ENCODE measurements at regions not wholly inside any gene's neighbourhood (a gene's known extent, or its start where the extent isn't known, plus 50 kb on each side); places are given as distances from the start of the nearest gene placed in this dataset.
"Not testable (repeated sequence)": the region's sequence is repeated elsewhere in the genome, so short reads cannot be mapped to it uniquely, and the experiment has no call there.

DNA sequence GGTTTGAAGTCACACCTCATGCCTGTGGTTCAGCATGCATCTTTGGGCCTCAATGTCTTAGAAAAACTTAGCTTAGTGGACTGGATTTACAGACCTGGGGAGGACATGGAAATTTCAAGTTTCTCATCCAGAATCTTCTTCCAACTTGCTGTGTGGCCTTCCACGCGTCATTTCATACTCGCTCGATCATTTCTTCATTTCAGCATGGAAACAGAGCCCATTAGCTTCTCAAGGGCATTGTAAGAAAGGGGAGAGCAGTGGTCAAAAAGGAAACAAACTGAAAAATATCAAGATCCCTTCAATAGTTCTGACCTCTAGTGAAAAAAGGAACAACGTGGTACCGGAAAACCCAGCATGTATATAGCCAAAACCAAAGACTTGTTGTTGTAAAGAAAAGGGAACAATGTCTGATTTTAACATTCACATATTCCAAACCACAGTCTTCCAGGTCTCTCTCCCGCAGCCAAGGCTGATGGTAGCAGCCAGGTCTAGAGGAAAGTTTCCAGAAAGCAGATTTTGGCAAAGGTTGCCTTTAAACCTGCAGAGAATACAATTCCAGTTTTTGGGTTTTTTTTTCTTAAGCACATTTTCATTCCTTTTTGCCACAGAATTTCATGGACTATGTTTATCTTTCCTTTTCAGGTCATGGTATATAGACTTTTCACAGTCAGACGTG is 97.0 kb upstream of the CDC42BPA start:
- DNase-seq, result no peak

DNA sequence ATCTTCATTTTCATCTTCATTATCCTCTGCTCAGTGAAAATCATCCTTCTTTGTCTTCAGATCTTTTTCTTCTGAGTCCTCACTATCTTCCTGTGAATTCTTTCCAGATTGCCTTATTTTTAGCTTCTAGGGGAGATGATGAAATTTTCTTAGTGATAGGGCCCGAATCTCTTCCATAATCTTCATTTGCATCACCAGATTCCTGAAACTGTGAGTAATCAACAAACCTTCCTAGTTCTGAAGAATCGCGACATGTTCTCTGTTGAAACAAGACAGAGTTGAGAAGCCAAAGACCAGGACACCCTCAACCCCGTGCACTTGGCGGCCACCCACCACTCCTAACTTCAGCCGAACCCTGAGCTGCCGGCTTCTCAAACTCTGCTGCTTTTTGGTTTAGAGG is 92.8 kb upstream of the CDC42BPA start:
- no peak for DNase-seq

DNA sequence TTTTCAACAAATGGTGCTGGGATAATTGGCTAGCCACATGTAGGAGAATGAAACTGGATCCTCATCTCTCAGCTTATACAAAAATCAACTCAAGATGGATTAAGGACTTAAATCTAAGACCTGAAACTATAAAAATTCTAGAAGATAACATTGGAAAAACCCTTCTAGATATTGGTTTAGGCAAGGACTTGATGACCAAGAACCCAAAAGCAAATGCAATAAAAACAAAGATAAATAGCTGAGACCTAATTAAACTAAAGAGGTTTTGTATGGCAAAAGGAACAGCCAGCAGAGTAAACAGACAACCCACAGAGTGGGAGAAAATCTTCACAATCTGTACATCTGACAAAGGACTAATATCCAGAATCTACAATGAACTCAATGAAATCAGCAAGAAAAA is 88.0 kb upstream of the CDC42BPA start:
- DNase-seq, result not testable (repeated sequence)

DNA sequence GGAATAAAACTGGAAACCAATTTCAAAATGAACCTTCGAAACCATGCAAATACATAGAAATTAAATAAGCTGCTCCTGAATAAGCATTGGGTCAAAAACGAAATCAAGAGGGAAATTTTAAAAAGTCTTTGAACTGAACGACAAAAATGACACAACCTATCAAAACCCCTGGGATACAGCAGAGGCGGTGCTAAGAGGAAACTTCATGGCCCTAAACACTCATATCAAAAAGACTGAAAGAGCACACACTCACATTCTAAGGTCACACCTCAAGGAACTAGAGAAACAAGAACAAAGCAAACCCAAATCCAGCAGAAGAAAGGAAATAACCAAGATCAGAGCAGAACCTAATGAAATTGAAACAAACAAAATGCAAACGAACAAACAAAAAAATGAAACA is 85.2 kb upstream of the CDC42BPA start:
- DNase-seq, result no peak

DNA sequence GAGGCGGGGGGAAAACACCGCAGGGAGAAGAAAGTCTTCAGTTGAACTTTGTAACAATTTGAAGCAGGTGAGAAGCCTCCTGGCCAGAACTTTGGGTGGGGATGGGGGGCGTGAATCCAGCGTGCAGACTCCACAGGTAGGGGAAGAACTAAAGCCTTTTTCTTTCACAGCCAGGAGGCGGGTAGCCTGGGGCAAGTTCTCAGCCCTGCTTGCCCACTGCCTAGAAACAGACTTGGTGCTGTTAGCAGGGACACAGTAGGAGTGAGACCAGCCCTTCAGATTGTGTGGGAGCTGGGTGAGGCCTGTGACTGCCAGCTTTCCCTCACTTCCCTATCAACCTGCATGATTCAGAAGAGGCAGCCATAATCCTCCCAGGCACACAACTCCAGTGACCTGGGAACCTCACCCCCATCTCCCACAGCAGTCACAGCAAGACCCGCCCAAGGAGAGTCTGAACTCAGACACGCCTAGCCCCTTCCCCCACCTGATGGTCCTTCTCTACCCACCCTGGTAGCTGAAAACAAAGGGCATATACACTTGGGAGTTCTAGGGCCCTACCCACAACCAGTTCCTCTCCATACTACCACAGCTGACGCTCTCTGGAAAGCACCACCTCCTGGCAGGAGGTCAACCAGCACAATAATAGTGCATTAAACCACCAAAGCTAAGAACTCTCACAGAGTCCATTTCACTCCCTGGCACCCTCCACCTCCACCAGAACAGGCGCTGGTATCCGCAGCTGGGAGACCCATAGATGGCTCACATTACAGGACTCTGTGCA is 83.5 kb upstream of the CDC42BPA start:
- DNase-seq, result no peak

DNA sequence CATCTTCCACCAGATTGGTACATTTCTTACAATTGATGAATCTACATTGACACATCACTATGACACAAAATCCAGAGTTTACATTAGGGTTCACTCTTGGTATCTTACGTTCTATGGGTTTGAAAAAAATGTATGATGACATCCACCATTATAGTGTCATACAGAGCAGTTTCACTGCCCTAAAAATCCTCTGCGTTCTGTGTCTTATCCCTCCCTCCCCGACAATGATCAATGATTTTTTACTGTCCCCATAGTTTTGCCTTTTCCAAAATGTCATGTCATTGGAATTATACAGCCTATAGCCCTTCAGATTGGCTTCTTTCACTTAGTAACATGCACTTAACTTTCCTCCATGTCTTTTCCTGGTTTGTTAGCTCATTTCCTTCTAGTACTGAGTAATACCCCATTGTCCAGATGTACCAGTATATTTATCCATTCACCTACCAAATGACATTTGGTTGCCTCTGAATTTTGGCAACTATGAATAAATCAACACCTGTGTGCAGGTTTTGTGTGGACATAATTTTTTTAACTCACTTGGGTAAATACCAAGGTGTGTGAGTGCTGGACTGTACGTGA is 80.9 kb upstream of the CDC42BPA start:
- DNase-seq, result no peak

DNA sequence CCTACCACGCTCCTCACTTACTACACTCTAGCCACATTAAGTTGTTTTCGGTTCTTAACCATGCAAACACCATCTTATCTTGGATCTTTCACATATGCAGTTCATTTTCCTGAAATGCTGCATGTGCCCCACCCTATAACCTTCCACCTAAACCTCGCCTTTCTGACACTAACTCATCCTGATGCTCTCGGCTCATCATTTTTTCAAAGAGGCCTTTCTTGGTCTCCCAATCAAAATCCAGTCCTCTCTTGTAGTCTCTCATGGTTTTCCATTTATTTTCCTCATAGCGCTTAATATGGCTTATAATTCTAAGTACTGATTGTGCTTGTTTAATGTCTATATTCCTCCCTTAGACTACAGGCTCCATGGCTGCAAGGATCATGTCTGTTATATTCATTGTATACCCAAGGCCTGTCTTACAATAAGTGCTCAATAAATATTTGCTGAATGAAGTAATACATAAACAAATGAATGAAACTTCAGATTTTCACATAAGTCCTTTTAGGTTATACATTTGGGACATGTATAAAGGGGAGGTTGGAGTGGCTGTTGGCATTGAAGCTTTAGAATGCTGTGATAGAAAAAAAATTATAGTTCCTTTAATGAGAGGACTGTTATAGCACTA is 79.2 kb upstream of the CDC42BPA start:
- DNase-seq, result no peak

DNA sequence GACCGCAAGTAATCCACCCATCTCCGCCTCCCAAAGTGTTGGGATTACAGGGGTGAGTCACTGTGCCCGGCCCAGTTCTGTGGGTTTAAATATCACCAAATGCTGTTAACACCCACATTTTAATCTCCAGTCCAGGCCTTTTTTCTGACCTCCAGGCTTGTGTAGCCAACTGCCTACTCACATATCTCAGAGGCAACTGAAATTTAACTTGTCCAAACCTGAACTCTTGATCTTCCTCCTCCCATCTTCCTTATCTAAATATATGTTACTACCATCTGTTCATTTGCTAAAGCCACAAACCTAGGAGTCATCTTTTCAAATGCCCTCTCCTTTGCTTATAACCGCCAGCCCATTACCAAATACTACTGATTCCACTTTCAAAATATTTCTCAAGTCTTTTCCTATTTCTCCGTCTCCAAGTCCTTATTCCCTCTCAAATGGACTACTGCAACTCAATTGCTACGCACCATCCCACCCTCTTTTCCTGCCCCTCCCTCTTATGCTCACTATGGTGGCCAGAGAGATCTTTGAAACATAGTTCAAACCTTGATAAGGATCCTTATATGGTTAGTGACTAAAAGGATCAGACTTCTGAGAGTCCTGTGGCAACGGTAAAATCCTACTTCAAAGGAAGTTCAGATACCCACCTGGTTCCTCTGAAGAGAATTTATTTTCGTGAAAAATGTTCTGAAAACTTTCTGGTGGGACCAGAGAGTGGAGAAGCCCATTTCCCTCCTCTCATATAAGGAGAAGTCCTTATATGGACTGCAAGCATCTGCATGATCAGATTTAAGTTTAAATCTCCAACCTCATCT is 78.5 kb upstream of the CDC42BPA start:
- no peak for DNase-seq

DNA sequence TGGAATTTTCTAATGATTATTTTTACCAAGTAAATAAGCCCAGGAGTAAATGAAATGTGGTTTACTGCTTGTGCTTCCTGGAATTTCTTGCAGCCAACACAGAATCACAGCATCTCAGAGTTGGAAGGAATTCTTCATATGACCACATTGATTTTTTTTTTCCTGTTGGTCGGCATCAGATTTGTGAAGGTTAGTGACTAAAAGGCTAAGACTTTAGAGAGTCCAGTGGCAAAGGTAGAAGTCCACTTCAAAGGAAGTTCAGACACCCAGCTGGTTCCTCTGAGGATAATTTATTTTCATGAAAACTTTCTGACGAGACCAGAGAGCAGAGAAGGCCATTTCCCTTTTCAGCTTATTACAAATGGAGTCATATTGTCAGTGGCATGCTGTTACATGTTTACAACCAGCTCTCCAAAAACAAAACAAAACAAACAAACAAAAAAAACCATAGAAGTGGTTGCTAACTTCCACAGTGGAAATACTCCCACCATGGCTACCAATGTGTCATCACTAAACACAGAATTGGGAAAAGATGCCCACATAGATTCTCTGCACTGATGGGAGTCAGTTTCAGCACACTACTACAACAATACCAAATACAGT is 77.2 kb upstream of the CDC42BPA start:
- no peak for DNase-seq

DNA sequence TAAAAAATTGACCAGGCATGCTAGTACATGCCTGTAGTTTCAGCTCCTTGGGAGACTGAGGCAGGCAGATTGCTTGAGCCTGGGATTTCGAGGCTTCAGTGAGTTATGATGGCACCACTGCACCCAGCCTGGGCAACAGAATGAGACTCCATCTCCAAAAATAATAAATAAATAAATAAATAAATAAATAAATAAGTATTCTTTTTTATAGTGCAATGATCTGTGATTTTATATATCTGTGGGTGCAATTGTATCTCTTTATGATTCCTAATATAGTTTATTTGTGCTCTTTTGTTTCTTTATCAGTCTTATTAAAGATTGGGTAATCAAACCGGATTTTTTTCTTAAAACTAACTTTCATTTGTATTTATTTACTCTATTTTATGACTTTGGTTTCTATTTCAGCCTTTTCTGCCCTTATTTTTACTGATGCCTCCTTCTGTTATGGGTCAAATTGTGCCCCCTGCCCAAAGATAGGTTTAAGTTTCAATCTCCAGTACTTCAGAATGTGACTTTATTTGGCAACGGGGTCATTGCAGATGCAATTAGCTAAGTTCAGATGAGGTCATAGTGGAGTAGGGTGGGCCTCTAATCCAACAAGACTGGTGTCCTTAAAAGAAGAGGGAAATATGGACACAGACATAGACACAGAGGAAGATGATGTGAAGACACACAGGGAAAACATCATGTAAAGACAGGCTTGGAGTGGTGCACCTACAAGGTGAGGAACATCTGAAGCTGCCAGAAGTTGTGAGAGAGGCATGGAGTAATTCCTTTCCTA is 74.9 kb upstream of the CDC42BPA start:
- no peak for DNase-seq

DNA sequence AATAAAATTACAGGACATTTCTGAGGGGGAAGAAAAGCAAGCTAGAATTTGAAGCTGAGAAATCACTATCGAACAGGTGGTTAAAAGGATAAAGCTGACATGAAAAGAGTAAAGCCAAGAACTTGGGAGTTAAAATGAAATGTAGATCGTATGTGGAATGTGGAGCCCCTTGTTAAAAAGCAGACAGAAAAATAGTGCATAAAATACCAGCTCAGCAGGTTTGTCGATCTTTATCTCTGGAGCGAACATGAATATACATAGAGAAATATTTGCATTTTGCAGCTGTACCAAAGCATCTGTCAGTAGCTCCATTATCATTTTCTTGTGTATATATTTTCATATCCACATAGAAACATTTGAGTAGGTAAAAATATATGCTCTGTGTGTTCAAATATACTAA is 73.6 kb upstream of the CDC42BPA start:
- no peak for DNase-seq

DNA sequence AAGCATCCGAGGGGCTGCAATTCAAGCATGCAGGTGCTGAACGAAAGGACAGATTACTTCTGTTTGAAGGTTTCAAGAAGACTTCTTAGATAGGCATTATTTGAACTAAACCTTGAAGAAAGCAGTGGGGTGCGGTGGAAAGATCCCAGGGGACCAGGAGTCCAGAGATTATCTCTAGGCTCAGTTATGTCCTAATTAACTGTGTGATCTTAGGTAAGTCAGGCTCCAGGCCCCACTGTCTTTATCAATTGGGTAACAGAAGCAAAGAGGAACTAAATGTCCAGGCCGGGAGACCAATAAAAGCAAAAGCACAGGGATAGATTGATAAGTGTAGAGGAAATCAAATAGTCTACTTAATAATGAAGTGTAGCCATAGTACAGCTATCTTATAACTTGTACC is 72.9 kb upstream of the CDC42BPA start:
- DNase-seq, result no peak

DNA sequence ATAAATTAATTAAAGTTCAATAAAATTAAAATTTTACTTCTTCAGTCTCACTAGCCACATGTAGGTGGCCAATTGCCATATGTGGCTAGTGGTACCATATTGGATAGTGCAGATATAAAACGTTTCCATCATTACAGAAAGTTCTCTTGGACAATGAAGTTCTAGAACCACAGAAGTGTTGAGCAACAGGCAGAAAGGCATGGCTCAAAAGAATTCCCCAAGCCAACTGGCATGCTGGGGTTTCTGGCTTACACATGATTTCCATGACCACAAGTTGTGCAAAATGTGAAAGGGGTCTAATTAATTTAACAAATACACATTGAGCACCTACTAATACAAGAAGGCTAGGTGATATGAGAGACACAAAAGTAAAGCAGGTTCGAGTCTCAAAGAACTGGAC is 72.2 kb upstream of the CDC42BPA start:
- DNase-seq, result no peak

DNA sequence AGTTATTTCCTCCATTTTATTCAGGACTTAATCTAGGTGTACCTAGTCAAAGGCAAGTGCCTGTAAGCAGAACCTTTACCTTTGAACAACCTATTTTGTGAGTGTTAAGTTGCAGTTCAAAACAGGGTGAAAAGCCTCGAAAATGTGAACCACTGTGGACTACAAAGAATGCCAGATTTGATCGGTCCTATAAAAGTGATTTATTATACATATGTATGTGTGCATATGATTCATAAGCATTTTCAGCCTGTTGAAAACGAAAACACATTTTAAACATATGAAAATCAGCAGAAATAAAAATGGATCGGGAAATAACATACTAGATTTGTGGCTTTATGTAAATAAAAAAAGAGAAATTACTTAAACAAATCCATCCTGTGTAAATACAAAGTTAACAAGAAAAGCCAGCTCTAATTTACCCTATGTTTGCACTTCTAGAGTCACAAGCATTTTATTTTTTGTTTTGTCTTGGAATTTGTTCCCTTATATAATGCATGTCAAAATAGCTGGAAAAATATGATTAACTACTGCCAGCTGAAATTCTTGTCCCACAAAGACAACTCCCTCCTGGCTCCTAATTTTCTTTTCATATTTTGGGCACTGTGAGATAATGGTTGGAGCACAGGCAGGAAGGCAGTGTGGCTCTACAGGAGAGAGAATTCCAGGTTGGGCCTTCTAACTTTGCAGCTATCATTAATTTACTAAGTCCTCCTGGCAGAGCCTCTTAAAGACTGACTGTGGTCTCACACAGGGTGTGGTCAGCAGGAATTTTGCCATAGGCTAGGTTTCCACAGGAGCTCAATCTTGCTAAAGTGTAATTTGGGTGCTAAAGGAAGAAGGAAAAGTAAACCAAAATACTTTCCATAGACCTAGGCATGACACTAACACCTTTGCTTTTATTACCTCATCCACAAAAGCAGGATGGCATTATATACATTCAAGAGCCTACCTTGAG is 70.2 kb upstream of the CDC42BPA start:
- no peak for DNase-seq

DNA sequence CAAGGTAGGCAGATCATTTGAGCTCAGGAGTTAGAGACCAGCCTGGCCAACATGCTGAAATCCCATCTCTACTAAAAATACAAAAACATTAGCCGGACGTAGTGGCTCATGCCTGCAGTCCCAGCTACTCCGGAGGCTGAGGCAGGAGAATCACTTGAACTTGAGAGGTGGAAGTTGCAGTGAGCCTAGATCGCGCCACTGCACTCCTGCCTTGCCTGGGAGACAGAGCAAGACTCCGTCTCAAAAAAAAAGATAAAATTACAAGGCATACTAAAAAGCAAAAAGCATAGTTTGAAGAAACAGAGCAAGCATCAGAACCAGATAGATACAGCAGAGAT is 61.2 kb upstream of the CDC42BPA start:
- DNase-seq, result no peak

DNA sequence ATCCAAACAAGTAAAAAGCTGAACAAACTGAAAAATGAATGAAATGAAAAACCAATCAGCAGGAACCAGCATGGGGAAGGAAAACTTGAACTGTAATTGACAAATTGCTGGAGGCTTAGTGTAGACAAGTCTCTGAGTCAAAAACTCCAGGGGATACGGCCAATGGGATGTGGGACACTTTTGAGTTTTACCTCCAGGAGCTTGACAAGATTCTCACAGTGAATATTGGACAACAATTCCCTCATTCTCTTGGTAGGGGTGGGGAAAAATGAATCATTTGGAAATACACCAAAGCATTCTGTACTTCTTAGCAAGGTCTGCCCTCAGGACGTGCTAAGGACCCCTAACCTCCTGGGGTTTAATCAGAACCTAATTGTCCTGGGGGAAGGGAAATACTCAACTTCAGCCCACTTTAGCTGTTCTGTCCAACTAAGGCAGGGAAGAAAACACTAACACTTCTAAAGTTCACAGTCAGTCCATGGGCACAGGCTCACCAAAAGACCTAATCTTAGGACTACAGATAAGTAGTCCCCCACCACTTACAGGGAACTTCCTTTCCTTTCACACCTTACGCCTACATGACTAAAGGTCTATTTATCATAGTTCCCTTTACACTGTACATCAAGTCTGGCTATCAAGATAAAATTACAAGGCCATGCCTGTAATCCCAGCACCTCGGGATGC is 60.7 kb upstream of the CDC42BPA start:
- no peak for DNase-seq

DNA sequence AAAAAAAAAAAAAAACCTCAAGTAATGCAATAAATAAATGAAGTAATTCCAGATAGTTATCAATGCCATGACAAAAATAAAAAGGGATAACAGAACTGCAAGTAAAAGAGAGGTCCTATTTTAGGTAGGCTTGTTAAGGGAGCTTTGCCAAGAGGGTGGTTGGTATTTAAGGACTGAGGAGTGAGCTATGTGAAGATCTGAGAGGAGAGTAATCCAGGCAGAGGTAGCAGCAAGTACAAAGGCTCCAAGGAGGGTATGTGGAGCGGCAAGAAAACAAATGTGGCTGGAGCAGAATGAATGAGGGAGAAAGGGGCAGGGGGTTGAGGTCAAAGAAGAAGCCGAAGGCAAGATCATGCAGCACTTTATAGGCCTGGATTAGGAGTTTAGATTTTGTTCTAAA is 59.9 kb upstream of the CDC42BPA start:
- DNase-seq, result no peak

DNA sequence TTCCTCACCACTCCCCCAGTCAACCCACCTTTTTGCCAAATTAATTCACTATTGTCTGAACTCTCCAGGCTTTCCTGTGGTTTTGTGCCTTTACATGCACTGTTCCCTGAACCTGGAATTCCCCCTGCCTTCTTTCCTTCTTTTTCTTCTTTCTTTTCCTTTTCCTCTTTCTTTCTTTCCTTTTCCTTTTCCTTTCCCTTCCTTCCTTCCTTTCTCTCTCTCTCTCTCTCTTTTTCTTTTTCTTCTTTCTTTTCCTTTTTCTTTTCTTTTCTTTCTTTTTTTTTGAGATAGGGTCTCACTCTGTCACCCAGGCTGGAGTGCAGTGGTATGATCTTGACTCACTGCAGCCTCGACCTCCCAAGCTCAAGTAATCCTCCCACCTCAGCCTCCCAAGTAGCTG is 56.6 kb upstream of the CDC42BPA start:
- no peak for DNase-seq

DNA sequence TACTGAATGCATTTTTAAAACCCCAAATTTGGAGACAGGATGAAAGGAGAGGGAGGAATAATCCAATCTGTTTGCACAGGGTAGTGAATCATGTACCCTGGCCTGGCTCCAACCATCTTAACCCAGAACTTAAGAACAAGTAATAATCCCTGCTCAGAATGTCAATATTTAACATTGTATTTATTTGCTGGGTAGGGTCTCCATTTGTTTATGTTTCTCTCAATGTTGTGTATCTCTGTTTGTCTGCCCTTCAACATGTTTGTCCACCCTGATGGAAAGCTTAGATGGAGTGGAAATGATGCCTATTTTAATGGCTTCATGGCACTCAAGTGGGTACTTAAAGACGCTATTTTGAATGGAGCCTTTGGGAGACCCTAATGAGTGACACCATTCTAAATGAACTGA is 54.4 kb upstream of the CDC42BPA start:
- DNase-seq, result no peak

Measured in GDM1 (cell line).